Stimulated activated CD4-positive, alpha-beta T cell treated with anti-CD3 and anti-CD28 coated beads, Interleukin-15, amount 100 ng/mL, for 24 hours (primary cell): ENCODE measurements at regions not wholly inside any gene's neighbourhood (a gene's known extent, or its start where the extent isn't known, plus 50 kb on each side); places are given as distances from the start of the nearest gene placed in this dataset.

ENCODE experiments used
- DNase-seq: peaks from one replicate; pipeline ENCODE4 v3.0.0-alpha.2; 2020

DNA sequence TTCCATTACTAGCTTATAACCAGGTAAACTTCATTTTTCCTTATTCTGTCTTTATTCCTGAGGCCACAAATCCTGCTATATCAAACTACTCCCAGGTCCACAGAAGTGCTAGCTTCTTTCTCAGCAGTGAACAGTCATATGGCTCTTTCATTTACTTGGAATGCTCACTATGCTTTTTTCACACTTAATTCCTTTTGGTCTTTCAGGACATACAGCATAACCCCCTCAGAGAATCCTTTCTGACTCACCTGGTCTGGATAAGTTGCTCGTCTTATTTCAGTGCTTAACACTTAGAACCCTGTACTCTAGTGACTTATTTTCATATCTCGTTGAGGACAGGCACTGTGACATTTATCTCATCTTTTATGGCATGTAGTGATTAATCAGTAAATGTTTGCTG, 325.0 kb upstream of the UBE2E3 start:
- DNase-seq = no peak

DNA sequence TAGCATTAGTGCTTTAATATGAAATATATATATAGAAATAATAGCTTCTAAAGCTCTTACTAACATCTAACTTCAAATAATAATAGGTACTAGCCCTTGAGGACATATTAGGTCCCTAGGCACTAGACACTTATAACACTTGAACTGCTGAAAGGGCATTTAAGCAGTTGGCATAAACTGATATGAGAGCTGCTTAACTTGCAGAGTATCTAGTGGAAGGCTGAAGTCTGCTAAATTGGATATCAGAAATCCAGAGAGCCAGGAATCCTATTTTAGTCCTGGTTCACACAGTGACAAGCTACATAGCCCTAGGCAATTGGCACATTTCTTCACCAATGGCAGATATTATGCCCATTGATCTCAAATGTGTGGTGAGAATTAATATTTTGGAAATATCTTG, 326.9 kb upstream of the UBE2E3 start:
- no peak for DNase-seq

DNA sequence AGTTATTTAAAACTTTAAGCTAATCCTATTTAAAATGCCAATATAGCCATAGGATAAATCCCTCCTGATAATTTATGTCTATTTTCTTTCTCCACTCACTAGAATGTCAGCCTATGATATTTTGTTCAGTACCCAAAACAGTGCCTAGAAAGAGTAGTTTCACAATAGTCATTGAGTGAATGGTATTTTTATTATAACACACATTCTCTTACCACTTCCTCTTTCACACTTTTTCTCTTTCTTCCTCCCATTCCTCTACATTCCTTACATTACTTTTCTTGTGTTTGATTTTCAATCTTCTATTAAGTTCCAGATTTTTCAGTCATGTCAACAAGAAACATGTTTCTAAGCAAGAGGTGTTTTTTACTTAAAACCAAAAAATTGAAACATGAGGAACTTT, 327.6 kb upstream of the UBE2E3 start:
- DNase-seq = no peak

DNA sequence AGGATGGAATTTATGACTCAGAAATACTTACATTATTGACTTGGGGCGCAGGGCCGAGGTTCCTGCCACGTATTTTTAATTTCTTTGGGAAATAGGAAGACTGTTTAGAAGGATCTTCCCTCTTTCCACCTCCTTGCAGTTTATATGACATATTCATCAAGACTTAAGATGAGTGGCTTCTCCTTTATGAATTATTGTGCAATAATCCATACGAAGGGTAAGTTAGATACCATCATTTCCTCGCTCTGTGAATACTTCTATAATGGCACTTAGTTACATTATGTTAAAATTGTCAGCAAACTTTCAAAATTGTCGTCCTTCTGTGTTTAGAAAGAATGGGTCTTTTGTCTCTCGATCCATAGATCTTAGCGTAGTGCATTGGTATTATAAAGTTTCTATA, 328.8 kb upstream of the UBE2E3 start:
- DNase-seq = no peak

DNA sequence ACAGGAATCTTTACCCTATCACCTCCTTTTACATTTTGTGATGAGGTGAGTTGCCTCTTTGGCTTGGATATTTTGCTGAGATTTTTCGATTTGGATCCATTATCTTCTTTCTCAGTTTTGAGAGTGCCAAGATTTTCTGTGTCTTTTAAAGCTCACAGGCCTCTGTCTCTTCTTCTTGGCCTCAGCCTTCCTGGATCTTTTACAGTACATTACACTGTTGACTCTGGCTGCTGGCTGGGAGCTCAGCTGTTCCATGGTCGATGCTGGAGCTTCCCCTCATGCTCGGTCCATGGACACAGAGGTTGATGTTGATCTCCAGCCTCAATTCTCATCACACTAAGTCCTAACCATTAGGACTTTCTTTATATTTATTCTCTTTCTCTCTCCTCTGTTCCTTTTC, 332.8 kb upstream of the UBE2E3 start:
- no peak for DNase-seq

DNA sequence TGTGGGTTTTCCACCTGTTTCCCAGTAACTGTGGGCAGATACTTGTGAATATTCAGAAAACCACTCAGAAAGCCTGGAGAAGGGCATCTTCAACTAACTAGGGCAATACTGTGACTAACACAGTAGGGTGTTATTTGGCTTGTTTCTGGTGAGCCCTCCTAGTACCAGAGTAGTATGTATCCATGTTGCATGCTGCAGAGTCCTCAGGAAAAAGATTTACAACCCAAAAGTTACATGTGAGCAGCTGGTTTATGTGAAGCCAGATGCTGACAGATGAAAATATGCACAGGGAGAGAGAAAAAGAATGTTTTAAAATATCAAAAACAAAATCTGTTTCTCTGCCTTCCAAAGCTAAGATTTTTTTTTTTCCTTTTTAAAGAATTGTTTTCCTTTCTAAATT, 333.2 kb upstream of the UBE2E3 start:
- no peak for DNase-seq

DNA sequence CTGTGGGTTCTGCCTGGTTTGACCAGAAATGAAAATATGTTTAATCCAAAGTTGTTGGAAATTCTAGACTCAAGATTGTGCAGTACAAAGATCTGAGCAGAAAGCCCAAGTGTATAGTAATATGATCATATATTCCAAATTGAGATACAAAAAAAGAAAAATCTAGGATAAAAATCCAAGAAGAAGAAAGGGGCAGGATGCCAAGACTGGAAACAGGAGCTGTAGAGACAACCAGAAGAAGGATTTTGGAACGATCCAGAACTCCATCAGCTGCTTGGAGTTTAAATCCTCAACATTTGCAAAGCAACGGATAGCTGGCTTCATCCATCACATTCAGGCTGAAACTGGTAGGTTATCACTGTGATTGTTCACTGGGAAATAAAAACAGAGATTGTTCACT, 333.6 kb upstream of the UBE2E3 start:
- no peak for DNase-seq

DNA sequence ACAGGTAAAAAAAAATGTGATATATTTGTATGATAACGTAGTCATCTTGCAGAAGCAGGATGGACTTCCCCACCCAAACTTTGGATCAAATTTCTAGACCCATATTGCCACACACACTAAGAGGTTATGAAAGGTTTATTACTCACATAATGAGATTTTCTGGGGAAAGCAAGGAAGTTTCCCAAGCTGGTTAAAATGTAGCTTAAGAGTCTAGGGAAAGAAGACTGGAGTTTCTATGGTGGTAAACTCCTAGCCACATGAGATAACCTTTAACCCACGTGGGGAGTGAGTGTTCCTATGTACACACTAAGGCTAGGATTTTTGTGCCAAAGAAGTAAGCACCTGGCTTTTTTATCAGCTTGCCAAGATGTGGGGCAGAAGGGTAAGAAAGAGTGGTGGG, 335.7 kb upstream of the UBE2E3 start:
- DNase-seq = no peak

DNA sequence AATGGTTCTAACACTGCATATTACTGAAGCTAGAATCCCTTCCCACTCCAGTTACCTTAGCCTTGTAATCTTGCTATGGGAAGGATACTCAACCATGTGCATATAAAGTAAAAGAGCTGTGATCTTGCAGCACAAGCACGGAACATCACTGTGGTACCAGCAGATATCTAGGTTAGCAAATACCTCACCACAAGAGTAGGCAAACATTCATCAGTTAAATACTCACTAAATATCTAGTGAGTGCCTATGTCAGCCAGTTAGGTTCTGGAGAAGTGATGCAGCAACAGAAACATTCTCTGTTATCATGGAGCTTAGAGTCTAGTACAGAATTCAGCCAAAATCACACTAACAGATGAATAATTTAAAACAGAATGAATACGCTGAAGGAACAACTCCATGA, 349.6 kb upstream of the UBE2E3 start:
- DNase-seq = no peak

DNA sequence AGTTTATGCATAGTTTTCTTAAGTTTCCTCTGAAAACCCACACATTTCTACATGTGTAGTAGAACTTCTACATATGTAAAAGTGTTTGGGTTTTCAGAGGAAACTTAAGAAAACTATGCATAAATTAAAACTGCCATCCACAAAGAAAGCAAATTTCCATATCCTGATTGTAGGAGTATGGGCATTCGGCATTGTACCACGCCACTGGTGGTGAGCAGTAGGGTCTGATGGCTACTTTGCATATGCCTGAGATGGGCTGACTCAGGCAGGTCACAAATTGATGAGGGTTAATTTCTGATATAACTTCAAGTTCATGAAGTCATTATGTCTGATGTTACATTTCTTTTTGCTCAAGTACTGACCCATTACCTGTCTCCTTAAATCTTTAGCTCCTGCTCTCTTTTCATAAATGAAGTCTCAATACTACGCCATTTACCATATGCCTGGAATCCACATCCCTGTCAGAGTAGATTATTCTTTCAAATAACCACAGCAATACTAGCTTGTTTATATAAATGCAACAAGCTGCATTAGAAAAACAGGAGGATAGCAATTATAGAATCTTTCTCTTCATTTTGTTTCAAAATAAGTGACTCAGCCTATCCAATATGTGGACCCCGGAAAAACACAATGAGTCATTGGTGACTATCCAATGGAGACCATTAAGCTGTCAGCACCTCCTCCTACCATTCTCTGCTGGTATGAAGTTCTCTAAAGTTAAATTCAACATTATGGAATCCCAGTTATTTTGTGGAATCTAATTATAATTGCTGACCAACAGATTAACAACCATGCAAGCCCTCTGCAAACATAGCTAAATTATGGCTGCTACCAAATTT, 355.2 kb upstream of the UBE2E3 start:
- no peak for DNase-seq

DNA sequence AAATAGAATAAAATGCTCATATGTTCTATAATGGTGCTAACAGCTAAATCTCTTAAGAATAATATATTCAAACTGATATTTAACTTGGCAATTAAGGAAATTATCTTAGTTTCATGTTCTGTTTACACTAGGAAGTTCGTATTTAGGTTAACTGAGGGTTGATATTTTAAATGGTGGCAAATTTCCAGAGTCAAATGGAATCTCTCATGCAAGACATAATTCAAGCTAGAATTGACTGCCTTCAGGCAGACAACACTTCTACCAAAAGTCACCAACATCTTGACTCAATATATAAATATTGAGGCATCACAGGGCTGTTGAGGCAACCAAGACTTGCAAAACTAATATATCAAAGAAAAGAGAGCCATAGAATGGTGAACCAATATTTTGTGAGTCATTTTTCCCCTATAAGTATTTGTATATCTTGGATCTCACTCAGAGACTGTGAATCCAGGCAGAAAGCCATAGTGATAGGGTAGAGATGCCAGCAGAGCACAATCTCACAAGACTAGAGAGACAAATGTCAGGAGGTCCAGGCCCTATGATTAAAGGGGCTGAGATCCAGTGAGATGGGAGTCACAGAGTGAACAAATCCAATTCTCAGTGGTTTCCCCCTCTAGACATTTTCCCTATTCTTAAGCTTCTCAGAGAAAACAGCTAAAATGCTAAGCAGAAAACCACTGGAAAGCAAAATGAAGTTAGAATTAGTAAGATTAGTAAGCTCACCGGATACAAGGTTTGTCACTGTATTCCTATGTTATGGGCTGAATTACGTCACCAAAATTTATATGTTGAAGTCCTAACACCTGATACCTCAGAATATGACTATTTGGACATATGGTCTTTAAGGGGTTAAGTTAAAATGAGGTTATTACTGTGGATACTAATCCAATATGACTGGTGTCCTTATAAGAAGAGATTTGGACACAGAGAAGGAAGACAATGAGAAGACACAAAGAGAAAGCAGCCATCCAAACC, 358.2 kb upstream of the UBE2E3 start:
- no peak for DNase-seq

DNA sequence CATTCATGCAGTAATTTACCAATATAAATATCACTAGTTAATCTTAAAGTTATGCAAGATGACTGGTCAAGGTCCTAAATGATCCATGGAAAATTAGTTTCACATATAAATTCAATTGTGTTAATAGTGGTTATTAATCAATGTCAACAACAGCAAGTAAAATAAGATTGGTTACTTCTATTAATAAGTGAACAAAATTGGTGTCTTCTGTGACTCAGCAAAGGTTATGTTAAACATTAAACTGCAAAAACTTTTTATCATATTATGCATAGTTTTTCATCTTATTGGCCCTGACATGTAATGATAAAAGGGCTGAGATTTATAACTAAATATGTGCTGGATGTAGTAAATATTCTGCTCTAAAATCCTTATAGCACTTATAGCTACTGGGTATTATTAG, 359.0 kb upstream of the UBE2E3 start:
- DNase-seq = no peak

DNA sequence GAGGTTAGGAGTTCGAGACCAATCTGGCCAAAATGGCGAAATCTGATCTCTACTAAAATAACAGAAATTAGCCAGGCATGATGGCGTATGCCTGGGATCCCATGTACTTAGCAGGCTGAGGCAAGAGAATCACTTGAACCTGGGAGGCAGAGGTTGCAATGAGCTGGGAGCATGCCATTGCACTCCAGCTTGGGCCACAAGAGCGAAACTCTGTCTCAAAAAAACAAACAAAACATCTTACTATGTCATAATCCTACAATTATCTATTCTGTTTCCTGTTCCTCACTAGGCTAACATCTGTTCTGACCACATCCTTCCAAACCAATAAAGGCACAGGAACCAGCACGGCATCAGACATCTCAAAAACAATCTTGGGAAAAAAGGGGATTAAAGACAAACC, 361.8 kb upstream of the UBE2E3 start:
- DNase-seq = no peak

DNA sequence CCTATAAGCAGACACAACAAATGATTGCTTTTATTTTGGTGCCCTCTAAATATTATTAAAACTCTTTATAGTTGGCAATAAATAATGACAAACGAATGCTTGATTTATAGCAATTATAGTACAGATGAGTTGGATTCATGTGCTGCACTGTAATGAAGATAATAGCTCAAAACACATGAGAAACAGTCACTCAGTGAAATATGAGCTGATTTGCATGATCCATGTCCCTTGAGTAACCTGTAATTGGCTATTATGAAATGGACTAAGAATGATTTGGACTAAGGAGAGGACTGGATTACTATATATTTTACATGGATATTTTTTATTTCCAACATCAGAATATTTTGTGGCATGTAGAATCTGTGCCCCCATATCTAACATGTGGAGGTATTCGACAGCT, 365.6 kb upstream of the UBE2E3 start:
- no peak for DNase-seq

DNA sequence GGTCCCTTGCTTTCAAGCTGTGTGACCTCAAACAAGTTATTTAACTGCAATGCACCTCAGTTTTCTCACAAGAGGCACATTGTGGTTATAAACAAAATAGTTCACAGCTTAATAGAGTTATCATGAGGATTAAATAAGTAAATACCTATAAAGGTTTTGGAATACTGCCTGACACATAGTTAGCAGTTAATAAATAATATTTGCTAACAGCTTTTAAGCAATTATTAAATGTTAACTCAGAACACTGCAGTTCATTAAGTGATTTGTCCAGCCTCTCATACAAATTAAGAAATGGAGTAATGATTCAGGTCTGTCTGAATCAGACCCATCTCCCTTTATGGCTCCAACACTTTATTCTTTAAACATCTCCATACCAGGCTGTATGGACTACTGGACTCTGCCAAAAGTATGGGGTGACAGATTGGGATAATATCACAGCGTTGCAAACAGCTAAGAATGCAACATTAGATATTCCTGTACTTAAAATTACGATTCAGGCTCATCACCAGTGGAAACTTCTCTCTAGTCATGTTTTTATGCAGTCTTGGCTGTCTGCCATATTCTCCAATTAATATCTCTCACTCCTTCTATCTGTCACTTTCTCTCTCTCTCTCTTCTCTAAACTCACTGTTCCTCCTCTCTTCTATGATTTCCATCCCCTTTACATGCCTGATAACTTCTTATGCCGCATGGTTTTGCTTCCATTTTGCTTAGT, 370.6 kb upstream of the UBE2E3 start:
- DNase-seq = no peak

DNA sequence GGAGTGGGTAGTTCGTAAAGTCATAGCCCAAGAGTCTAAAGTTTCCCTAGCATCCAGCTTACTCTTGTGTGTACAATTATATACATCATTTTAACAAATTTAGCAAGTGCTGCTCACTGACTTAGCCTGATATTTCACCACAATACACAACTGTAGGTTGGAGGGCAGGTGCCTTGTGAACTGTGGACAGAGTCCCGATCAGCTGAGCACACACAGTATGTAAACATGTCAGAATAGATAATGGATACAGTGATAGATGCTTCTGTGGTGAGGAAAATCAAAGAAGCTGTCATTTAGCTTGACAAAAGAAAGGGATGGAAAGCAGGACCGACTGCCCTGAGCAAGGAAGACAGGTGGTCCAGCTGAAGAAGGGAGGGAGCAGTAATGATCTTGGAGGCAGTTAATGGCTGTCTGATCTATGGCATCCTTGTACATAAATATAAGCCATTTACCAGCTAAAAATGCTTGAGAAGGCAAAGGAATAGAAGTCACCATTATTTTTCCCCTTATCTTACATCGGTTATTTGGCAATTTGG, 372.8 kb upstream of the UBE2E3 start:
- DNase-seq = no peak

DNA sequence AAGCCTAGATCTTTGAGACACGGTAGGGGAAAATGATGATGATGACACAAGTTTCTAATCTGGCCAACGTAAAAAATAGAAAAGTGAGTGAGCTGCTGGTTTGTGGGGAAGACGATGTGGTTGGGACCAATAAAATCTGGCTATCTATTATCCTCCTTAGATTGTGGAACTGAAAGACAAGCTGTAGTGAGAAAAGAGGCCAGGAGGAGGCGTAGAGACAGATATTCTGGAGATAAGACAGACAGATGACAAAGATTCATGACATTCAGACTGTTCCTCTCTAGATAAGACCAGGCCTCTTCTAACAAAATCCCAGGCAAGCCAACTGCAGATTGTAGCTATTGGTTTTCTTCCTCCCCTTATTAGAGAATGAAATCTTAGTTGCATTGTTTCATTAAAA, 376.3 kb upstream of the UBE2E3 start:
- peak; percentile 2 for DNase-seq

DNA sequence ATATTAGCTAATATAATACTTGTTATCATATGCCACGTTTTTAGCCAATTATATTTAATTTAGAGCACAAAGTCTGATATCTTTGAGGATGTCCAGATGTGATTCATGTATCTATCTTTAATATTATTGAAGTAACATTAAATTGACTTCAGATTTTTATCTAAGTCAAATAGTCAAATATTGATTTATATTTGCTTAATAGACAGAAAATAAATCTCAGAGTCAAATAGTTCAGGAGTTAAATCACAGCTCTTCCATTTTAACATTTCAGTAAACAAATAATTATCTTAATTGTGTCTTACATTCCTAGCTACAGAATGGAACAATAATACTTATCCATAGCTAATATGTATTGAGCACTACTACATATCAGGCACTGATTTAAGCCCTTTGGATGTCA, 379.4 kb upstream of the UBE2E3 start:
- no peak for DNase-seq

DNA sequence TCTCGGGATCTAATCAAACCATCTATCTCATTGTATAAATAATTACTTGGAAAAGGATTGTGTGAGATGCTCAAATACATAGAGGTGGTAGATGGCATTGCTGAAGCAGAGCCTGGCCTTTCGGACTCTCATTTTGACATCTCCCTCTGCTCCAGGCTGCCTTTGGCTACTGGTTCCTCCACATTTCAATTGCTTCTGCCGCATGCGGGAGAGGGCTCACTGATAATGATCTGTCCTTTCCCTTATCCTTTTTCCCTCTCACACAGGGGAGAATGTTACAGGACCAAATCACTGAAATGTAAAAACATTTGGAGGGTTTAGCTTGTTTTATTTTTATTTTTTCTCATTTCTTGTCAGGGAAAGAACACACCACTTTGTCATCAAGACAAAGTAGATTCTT, 380.6 kb upstream of the UBE2E3 start:
- DNase-seq = no peak

DNA sequence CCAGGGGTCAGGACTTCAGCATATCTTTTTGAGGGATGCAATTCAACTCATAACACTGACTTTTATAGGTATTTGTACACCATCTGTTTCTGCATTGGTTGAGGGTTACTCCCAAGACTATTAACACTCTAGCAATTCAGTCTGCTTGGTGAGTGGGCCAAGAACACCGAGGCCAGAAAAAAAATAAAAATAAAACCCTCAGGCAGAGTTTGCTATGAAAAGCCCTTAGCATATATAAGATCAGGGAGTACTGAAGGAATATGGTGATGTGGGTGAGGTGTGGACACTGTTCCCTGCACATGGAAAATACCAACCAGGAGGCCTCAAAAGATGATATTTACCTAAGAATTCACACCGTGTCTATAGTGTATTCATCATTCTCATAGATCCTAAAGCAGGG, 383.2 kb upstream of the UBE2E3 start:
- no peak for DNase-seq

DNA sequence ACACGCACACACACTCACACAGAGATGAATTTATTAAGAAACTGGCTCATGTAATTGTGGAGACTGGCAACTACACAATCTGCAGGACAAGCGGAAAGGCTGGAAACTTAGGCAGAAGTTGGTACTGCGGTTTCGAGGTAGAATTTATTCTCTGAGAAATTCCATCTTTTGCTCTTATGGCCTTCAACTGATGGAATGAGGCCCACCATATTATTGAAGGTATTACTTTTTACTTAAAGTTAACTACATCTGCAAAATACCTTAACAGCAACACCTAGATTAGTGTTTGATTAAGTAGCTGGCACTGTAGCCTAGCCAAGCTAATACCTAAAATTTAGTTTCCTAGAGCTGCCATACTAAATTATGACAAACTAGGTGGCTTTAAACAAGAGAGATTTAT, 384.0 kb upstream of the UBE2E3 start:
- DNase-seq = no peak

DNA sequence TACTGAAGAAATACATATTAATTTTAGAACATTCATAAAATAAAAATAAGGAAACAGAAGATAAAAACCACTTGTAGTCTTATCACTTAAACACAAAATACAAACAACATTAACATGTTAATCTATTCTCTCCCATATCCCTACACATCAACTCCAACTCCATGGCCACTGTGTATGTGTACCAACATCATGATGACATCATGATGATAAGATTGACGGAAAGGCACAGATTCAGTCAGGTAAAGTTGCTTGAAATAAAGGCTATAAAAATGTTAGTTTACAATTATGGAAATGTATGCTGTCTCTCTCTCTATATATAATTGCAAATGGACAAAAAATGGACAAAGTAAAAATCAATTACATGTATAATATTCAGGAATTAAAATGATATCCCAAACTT, 388.5 kb upstream of the UBE2E3 start:
- no peak for DNase-seq

DNA sequence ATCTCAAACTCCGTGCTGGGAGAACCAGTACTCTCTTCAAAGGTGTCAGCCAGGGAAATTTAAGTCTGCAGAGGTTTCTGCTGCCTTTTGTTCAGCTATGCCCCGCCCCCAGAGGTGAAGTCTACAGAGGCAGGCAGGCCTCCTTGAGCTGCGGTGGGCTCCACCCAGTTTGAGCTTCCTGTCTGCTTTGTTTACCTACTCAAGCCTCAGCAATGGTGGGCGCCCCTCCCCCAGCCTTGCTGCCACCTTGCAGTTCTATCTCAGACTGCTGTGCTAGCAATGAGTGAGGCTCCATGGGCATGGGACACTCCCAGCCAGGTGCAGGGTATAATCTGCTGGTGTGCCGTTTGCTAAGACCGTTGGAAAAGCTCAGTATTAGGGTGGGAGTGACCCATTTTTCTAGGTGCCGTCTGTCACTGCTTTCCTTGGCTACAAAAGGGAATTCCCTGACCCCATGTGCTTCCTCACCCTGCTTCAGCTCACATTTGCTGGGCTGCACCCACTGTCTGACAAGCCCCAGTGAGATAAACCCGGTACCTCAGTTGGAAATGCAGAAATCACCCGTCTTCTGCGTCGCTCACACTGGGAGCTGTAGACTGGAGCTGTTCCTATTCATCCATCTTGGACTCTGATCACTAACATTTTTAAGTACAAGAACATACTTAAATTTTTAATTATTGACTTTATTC, 389.2 kb upstream of the UBE2E3 start:
- DNase-seq = peak; percentile 1
